ENCODE measurements at regions not wholly inside any gene's neighbourhood (a gene's known extent, or its start where the extent isn't known, plus 50 kb on each side); places are given as distances from the start of the nearest gene placed in this dataset.

DNA sequence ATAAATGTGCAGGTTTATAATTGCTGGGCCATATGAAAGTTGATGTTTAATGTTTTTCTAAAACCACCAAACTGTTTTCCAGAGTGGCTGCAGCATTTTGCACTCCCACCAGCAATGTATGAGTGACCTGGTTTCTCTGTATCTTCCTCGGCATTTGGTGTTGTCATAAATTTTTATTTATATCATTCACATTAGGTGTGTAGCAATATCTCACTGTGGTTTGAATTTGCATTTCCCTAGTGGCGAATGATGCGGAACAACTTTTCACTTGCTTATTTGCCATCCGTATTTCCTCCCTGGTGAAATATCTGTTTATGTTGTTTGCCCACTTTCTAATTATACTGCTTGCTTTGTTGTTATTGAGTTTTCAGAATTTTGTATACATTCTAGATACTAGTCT, 295.7 kb upstream of the TUT7 start:
- TF ChIP-seq CTCF (IDR thresholded peaks at IDR 0.05; ENCODE audit: borderline replicate concordance, control extremely low read depth, extremely low read depth, insufficient read depth, missing control alignments): no peak
- in situ Hi-C loops (cut with MboI; ENCODE audit: low sequenced_read_pairs, unreplicated experiment): loop anchor here (25.0 kb wide), 1 partner anchor 662 kb away; no protein-coding TSS in a partner anchor
- DNase-seq (ENCODE audit: low spot score): no peak

- no peak for DNase-seq (ENCODE audit: low spot score)
- in situ Hi-C loops (cut with MboI; ENCODE audit: low sequenced_read_pairs, unreplicated experiment): loop anchor here (25.0 kb wide), 1 partner anchor 664 kb away; no protein-coding TSS in a partner anchor
- TF ChIP-seq CTCF (IDR thresholded peaks at IDR 0.05; ENCODE audit: borderline replicate concordance, control extremely low read depth, extremely low read depth, insufficient read depth, missing control alignments): no peak
Measured at GRCh38 chr9:86648828-86649170, 294.6 kb upstream of the TUT7 start.

DNA sequence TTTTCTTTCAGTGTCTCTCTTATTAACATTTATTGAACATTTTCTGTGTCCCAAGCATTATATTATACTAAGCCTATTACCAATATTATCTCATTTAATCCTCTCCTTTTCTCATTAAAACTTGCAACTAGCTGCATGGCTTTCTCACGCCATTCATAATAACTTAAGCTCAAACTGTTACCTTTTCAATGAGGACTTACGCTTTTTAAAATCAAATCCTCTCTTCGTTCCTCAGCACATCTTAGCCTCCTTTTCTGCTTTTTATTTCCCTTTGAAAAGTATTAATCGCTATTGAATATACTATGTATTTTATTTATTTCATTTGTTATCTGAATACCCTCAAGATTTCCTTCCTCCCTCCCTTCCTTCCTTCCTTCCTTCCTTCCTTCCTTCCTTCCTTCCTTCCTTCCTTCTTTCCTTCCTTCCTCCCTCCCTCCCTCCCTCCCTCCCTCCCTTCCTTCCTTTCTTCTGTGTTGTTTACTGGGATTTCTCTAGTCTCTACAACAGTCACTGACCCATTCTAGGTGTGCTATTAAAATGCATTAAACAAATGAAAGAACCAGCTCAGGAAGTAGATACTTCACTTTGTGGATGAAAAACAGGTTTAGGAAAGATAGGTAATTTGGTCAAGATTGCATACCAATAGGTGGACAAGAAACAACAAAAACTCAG, 294.1 kb upstream of the TUT7 start:
- DNase-seq (ENCODE audit: low spot score): no peak
- in situ Hi-C loops (cut with MboI; ENCODE audit: low sequenced_read_pairs, unreplicated experiment): loop anchor here (25.0 kb wide), 1 partner anchor 664 kb away; no protein-coding TSS in a partner anchor
- TF ChIP-seq CTCF (IDR thresholded peaks at IDR 0.05; ENCODE audit: borderline replicate concordance, control extremely low read depth, extremely low read depth, insufficient read depth, missing control alignments): no peak

DNA sequence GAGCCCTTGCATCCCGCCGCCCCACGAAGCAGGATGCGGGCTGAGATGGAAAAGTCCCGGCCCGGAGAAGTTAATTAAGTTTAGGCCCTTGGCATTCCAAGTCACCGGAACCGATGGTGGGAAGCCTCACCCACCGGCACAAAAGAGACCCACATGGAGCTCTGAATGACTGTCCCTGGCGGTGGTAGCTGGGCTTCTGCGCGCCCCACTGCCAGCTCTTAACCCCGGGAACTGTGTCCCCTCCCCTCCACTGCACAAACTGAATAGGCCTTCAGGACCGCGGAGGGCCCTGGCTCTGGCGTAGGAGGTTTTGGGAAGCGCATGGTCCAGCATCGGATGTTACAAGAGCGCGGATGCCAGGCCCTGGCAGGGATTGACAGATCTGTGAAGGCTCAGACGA, 291.1 kb upstream of the TUT7 start:
- no peak for DNase-seq (ENCODE audit: low spot score)
- TF ChIP-seq CTCF (IDR thresholded peaks at IDR 0.05; ENCODE audit: borderline replicate concordance, control extremely low read depth, extremely low read depth, insufficient read depth, missing control alignments): no peak
- in situ Hi-C loops (cut with MboI; ENCODE audit: low sequenced_read_pairs, unreplicated experiment): loop anchor here (25.0 kb wide), 1 partner anchor 667 kb away; no protein-coding TSS in a partner anchor

DNA sequence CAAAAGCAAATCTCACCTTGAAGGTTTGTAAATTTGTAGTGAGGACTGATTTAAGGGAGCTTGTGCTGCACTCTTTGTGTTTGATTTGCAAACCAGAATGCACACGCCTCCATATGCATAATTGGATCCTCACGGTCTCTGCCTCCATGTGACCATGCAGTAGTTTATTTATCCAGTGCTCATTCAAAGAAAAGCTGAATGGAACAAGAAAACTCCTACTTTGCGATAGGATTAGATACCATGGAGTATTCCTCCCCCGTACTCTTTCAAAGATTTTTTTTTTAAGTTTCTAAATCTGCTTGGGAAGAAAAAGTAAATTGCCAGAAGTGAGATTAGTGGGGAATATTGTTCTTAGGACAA, 290.4 kb upstream of the TUT7 start:
- no peak for DNase-seq (ENCODE audit: low spot score)
- in situ Hi-C loops (cut with MboI; ENCODE audit: low sequenced_read_pairs, unreplicated experiment): loop anchor here (25.0 kb wide), 1 partner anchor 668 kb away; no protein-coding TSS in a partner anchor
- no peak for TF ChIP-seq CTCF (IDR thresholded peaks at IDR 0.05; ENCODE audit: borderline replicate concordance, control extremely low read depth, extremely low read depth, insufficient read depth, missing control alignments)

- TF ChIP-seq CTCF (IDR thresholded peaks at IDR 0.05; ENCODE audit: borderline replicate concordance, control extremely low read depth, extremely low read depth, insufficient read depth, missing control alignments): no peak
- no peak for DNase-seq (ENCODE audit: low spot score)
- in situ Hi-C loops (cut with MboI; ENCODE audit: low sequenced_read_pairs, unreplicated experiment): loop anchor here (25.0 kb wide), 1 partner anchor 668 kb away; no protein-coding TSS in a partner anchor
Measured at GRCh38 chr9:86643946-86644674, 289.9 kb upstream of the TUT7 start.

Data from GM13976 (cell line).